ENCODE measurements at regions not wholly inside any gene's neighbourhood (a gene's known extent, or its start where the extent isn't known, plus 50 kb on each side); places are given as distances from the start of the nearest gene placed in this dataset.

DNA sequence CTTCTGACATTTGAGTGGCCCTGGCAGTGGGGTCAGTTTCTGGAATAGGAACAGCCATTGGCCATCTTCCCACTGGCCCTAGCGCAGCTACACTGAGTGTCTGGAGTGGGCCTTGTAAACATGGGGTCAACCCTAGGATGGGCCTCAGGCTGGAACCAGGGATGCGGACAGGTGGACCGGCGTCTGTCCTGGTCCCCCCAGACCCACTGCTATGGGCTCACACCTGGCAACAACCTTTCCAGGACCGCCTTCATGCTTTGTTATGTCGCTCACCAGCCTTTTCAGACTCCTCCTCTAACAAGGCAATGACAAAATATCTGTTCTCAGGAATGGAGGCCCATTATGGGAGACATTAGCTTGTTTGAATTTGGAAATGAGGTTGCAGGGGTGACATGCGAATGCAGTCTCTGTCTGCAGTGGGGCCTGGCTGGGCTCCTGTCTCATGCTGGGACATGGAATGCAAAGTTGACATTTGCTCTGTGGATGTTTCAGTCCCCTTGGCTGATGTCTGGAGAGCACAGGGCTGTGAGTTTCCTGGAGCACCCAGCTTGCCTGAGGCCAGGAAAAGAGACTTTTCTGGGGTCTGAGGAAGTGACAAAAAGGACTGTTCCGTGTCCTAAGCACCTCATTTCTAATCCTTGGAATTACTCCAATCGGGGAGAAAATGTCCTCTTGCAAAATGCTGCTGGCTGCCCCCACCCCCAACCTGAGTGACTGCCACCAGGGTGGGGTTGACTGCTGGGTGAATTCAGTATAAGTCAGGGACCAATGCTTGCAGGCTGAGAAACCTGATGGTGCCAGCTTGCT lies 98.7 kb upstream of the PMEPA1 start:
- Histone ChIP-seq H3K36me3 (no peaks in the 10 kb centered on the region), H3K27ac (no peak overlapping the region), H3K9me3 (ENCODE audit: severe bottlenecking) (no peaks in the 10 kb centered on the region), H3K27me3 (ENCODE audit: insufficient read depth, low read depth, severe bottlenecking) (no peaks in the 10 kb centered on the region), H3K4me3 (ENCODE audit: low read depth, low read length) (no peak overlapping the region)
- TF ChIP-seq, protein P1, sequence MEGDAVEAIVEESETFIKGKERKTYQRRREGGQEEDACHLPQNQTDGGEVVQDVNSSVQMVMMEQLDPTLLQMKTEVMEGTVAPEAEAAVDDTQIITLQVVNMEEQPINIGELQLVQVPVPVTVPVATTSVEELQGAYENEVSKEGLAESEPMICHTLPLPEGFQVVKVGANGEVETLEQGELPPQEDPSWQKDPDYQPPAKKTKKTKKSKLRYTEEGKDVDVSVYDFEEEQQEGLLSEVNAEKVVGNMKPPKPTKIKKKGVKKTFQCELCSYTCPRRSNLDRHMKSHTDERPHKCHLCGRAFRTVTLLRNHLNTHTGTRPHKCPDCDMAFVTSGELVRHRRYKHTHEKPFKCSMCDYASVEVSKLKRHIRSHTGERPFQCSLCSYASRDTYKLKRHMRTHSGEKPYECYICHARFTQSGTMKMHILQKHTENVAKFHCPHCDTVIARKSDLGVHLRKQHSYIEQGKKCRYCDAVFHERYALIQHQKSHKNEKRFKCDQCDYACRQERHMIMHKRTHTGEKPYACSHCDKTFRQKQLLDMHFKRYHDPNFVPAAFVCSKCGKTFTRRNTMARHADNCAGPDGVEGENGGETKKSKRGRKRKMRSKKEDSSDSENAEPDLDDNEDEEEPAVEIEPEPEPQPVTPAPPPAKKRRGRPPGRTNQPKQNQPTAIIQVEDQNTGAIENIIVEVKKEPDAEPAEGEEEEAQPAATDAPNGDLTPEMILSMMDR (IDR thresholded peaks at IDR 0.05; ENCODE audit: low read depth, low read length), result no peak
- no peak for DNase-seq

DNA sequence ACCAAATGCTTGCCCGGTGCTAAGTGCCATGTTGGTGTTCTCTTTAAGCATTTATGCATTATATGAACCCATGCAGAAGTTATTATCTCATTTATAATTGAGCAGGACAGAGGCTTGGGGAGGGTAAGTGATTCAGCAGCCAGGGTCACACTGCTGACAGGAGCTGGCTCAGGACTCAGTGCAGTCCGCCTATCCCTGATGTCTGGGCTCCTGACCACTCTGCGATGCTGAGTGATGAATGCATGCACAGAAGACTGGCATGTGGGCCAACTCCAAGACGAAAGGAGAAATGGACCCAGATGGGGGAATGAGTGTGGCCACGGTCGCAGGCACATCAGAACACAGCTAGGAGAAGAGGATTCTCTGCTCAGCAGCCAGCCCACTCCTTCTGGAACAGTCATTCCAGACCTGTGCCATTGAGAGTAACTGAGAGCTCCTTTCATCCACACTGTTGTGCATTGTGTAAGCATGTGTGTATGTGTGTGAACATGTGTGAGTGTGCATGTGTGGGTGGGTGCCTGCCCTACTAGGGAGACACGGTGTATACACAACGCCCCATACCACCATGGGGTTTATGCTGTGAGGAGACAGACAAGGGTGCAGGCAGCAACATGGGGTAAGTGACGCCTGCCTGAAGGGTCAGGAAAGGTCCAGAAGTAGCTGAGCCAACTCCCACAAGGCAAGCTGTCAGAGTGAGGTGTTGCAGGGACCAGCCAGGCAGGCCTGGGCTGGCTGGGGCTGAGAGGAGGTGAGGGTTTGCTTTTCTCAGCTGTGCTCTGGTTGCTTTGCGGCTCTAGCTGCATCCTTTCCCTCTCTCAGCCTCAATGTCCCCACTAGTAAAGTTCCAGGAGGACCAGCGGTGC lies 97.8 kb upstream of the PMEPA1 start:
- no peak overlapping the region for H3K27ac ChIP-seq
- H3K36me3 ChIP-seq, result no peaks in the 10 kb centered on the region
- no peak for DNase-seq
- TF ChIP-seq, protein P1 (IDR thresholded peaks at IDR 0.05; ENCODE audit: low read depth, low read length), result no peak
- H3K27me3 ChIP-seq (ENCODE audit: insufficient read depth, low read depth, severe bottlenecking), result no peaks in the 10 kb centered on the region
- H3K9me3 ChIP-seq (ENCODE audit: severe bottlenecking), result no peaks in the 10 kb centered on the region
- no peak overlapping the region for H3K4me3 ChIP-seq (ENCODE audit: low read depth, low read length)

DNA sequence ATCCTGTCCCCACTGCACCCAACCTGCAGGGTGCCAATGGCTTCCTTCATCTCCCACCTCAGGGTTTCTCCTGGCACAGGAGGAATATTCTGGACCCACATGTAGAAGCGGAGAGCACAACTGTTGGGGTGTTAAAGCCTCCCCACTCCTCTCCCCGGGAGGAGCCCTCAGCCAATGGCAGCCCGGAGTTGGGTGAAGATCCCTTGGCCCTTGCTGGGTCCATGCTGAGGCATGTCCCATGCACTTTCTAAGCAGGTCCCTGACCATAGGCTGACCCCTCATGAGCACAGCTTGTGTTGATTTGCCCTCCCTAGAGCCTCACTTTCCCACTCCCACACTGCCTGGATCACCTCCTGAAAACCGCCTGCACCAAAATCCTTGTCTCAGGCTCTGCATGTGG lies 97.2 kb upstream of the PMEPA1 start:
- H3K9me3 ChIP-seq (ENCODE audit: severe bottlenecking), result no peaks in the 10 kb centered on the region
- no peaks in the 10 kb centered on the region for H3K27me3 ChIP-seq (ENCODE audit: insufficient read depth, low read depth, severe bottlenecking)
- H3K27ac ChIP-seq, result no peak overlapping the region
- TF ChIP-seq, protein P1 (IDR thresholded peaks at IDR 0.05; ENCODE audit: low read depth, low read length), result no peak
- H3K4me3 ChIP-seq (ENCODE audit: low read depth, low read length), result no peak overlapping the region
- no peak for DNase-seq
- H3K36me3 ChIP-seq, result no peaks in the 10 kb centered on the region

DNA sequence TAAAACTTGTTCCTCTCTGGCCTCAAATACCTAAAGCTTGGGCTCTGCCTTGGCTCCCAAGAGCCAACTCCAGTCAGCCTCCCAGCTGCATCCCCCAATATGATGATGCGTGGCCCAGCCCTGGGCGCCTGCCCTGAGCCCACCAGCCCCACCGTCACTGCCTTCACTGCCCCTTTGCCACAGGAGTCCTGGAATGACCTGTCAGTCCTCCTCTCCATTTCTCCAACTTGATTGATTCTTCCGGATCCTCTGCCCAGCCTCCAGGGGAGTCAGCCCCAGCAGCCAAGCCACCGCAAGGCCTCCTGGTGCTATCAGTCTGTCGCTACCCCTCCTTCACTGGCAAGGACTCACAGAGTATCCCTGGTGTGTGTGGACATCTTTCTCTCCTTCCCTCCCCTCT lies 96.7 kb upstream of the PMEPA1 start:
- no peaks in the 10 kb centered on the region for H3K36me3 ChIP-seq

DNA sequence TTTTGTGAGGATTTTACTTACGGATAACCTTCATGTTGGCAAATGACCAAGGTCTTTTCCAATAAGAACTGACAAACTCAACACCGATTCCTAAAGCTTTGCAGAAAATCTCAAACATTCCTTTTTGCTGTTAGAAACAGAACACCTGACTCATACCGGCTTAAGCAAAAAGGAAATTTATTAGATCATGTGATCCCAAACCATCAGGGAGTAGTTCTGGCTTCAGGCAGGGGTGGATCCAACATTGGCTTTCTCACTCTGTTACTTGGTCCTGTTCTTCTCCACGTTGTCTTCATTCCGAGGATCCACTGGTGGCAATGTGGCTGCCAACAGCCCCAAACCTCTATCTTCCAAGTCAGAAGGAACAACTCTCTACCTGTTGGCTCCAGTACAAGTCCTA lies 95.9 kb upstream of the PMEPA1 start:
- TF ChIP-seq, protein P1 (IDR thresholded peaks at IDR 0.05; ENCODE audit: low read depth, low read length), result no peak
- DNase-seq, result no peak
- Histone ChIP-seq H3K9me3 (ENCODE audit: severe bottlenecking) (no peaks in the 10 kb centered on the region), H3K4me3 (ENCODE audit: low read depth, low read length) (no peak overlapping the region), H3K27ac (no peak overlapping the region), H3K27me3 (ENCODE audit: insufficient read depth, low read depth, severe bottlenecking) (no peaks in the 10 kb centered on the region), H3K36me3 (no peaks in the 10 kb centered on the region)

More for the DNA sequence above, 96.7 kb upstream of the PMEPA1 start:
- H3K4me3 ChIP-seq (ENCODE audit: low read depth, low read length), result no peak overlapping the region
- no peaks in the 10 kb centered on the region for H3K27me3 ChIP-seq (ENCODE audit: insufficient read depth, low read depth, severe bottlenecking)
- no peaks in the 10 kb centered on the region for H3K9me3 ChIP-seq (ENCODE audit: severe bottlenecking)
- no peak overlapping the region for H3K27ac ChIP-seq
- DNase-seq, result no peak
- TF ChIP-seq, protein P1 (IDR thresholded peaks at IDR 0.05; ENCODE audit: low read depth, low read length), result no peak

All from WERI-Rb-1 (cell line).